DMS153 treated with DMSO at 0.1 percent for 48 hours (cell line): ENCODE measurements at regions not wholly inside any gene's neighbourhood (a gene's known extent, or its start where the extent isn't known, plus 50 kb on each side); places are given as distances from the start of the nearest gene placed in this dataset.

ENCODE experiments used
- DNase-seq: peaks from one replicate; lab custom pipeline; 2025; ENCODE audit not compliant: unreplicated experiment; lab: John Stamatoyannopoulos, UW

DNA sequence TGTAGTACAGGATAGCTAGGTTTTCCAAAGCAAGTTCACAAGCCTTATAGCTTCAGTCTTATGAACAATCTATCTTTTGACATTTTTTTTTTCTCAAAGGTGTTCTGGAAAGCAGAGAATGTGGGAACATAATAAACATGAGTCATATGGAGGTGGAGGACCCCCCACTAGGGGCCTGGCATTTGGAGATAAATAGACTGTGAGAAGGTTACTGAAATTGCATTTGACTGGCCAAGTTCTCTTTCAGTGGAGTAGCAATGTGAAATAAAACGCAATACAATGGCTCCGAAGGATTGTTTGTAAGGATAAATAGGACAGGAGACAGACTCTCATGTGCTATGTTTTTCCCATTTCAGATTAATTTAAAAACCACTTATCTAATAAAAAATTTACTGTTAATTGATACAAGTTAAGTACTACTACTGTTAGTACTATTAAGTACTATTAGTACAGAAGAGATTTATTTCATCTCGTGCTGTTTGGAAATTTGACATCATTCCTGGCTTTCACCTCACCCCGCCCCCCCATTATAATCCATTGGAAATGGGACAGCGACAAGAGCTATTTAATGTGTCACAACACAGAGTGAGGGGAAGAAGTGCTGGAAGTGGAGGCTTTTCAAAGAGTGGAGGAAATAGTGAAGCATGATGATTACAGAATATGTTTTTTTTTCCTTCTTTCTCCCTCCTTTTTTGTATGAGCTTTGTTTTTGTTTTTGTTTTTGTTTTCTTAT, 122.6 kb upstream of the ID4 start:
- no peak for DNase-seq

DNA sequence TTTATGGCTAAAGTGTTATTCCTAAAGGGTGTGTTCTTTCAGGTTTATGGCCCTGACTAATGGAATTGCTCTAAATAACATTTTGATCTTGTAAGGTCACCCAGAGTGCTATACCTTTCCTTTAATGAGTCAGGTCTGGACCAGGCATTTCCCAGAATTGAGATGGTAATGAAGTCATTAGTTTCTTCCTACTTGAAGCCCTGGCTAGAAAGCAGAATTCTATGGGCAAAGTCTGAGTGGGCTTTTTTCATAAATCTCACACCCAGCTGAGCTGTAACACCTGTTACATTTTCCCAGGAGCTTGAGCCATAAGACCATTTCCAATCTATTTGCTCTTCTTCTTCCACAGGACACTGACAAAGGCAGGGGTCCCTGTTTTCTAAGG, 122.0 kb upstream of the ID4 start:
- no peak for DNase-seq

- no peak for DNase-seq
Observed at GRCh38 chr6:19719691-19720128, 117.5 kb upstream of the ID4 start.

DNA sequence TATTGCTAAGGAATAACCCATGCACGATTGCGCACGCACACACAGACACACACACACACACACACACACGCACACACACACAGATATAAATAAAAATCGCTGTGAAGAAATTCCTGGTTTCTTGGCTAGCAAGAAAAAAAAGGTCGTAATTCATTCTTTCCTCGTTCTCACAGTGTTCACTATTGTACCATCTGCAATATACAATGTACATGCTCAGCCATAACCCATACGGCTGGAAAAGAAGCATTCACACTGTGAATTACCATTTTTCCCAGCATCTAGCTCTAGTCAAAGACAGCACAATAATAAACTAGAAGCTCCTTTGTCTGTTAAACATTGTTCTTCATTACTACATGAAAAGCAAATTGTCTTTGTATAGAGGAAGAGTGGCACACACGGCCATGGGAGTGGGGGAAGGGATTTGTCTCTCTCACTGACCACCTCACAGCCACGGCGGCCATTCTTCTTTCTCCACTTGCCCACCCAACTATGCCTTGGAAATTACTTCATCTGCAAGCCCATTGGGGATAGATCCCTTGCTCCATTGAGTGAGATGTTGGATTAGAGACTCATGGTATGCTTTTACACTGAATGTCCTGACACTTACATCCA, 115.3 kb upstream of the ID4 start:
- no peak for DNase-seq

GRCh38 chr6:19722999-19723398, 114.2 kb upstream of the ID4 start:
- DNase-seq, result no peak

DNA sequence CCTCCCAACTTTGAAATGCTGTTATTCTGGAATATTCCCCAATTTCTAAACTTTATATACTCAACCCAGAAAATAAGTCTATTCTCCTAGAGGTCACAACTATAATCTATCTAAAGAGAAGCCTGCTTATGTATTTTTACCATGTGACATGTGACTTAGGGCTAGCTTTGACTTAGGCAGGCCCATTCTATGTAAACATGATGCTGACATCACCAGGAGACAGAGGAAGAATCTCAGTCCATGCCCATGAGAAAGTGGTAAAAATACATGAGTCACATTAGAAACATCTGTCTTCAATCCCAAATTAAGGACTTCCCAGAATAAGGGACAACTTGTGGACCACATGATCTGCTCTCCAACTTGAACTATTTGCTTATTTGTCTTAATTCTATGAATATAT, 113.6 kb upstream of the ID4 start:
- DNase-seq, result no peak

DNA sequence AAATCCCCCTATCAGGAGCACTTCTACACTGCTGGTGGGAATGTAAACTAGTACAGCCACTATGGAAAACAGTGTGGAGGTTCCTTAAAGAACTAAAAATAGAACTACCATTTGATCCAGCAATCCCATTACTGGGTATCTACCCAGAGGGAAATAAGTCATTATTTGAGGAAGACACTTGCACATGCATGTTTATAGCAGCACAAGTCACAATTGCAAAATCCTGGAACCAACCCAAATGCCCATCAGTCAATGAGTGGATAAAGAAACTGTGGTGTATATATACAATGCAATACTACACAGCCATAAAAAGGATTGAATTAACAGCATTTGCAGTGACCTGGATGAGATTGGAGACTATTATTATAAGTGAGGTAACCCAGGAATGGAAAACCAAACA, 111.7 kb upstream of the ID4 start:
- DNase-seq, result peak; percentile 34

DNA sequence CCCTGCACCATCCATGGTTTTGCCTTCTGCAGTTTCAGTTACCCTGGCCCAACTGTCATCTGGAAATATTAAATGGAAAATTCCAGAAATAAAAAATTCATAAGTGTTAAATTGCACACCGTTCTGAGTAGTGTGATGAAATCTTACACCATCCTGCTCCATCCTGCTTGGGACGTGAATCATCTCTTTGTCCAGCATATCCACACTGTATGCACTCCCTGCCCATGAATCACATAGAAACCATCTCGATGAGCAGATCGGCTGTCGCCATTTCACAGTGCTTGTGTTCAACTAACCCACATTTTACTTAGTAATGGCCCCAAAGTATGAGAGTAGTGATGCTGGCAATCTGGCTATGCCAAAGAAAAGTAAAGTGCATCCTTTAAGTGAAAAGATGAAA, 105.9 kb upstream of the ID4 start:
- no peak for DNase-seq

DNA sequence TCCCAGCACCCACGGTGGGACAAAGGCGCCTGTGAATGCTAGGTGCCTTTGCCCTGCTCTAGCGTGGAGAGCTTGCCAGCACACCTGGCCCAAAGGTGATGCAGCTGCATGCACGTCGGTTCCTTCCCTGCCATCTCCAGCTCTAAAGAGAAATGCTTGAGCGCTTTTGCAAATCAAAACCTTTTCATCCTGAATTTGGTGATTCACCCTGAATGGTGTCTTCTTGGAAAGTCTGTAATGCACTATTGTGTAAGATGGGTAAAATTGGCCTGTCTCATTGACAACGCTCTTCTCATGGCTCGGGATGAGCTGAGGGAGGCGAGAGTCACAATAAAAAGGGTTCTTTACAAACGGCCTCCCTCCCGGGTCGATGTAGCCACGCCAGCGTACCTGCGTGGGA, 103.1 kb upstream of the ID4 start:
- DNase-seq, result no peak

GRCh38 chr6:19734519-19734918, 102.7 kb upstream of the ID4 start:
- no peak for DNase-seq

DNA sequence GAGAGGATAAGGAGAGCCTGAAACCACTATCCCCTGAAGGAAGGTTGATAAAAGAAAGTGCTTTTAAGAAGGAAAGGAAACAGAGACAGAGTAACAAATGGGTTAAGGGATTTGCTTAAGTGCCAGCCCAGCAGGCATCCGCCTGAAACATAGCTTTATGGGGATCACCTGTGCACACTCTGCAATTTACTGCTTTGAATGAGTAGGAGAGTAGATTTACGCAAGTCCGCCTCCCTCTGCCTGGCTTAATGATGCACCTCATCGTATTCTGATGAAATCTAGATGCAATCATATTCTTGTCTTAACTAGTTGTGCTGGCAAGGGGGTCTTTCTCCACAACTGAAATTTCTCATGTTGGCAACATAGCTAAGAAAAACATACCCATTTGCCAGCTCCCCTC, 101.1 kb upstream of the ID4 start:
- no peak for DNase-seq

GRCh38 chr6:19738010-19738409, 99.2 kb upstream of the ID4 start:
- no peak for DNase-seq

GRCh38 chr6:19749722-19750121, 87.4 kb upstream of the ID4 start:
- no peak for DNase-seq

DNA sequence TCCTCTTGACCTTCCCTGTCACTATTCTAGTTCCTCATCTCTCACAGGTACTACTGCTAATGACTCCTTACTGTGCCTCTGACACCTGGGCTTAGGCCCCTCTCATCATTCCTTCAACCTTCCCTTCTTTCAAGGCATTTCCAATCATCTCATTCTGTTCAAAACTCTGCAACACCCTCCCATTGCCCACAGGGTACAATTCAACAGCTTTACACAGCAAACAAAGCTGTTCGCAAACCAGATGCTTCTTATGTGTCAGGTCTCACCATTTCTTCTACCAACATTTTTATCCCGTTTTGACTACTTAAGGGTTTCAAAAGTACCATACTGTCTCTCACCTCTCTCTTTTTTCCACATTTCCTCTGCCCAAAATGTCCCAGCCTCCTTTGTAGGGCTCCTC, 84.4 kb upstream of the ID4 start:
- no peak for DNase-seq

GRCh38 chr6:19753826-19754225, 83.3 kb upstream of the ID4 start:
- DNase-seq, result peak; percentile 65

GRCh38 chr6:19754686-19755085, 82.5 kb upstream of the ID4 start:
- DNase-seq, result no peak

DNA sequence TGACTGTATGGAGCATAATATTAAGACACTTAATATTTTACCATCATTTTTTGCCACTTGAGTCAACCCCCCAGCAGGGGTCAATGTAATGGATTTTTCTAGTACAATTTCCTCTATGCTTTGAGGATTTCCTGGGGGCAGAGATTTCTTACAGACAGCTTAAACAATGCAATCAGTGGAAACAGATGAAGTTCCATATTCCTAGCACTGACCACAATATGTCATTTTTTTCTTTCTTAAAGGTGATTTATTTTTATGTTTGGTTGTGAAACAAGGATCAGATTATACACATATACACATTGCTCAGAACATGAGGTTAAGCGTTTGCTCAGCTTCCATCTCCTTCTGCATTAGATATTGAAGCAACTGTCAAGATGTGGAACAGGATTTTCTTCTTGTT, 82.0 kb upstream of the ID4 start:
- DNase-seq, result no peak

GRCh38 chr6:19757036-19757435, 80.1 kb upstream of the ID4 start:
- no peak for DNase-seq

DNA sequence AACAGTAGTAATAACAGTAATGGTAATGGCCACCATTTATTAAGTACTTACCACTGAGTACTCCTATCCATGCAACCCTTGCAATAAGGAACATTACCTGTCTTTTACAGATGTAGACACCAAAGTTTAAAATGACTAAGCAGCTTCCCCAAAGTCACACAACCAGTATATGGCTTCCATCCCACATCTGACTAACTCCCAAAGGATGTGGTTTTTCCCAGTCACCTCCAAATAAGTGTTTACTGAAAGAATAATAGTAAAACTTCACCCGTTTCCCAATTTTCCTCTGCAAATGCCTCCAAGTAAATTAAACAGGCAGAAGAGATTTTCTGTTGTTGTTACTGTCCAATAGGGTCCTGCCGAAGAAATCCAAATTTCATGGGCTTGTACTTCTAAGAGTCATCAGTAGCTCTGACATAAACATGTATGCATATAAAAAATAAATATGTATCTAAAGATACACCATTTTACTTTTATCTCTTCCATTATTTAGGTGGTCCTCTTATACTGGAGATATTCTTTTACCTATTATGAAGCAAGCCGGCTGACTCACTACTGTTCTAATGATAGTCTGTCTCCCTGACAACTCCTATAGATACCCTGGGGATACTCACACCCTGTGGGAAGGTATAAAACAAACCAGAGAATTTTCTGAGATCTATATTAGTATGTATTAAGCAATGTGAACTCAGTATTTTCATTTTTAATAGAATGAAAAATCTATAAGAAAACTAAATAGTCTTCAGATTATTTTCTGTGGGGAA, 77.9 kb upstream of the ID4 start:
- DNase-seq, result no peak

DNA sequence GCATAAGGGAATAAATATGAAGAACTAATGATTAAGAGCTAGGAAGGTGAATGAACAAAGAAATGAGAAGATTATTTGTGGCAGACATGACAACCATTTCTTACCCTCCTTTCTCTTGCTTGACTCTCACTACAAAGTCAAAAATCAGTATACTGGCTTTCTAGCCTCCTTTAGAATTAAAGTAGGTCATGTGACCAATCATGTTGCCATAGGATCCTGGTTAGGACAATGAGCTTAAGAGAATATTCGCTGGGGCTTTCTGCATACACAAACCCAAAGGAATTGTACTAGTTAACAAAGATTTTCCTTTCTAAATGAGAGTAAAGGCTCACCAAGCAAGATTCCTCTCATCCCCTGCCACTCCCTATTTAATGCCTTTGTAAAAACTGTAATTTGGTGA, 76.0 kb upstream of the ID4 start:
- DNase-seq, result no peak

- no peak for DNase-seq
Observed at GRCh38 chr6:19771753-19772336, 65.3 kb upstream of the ID4 start.

DNA sequence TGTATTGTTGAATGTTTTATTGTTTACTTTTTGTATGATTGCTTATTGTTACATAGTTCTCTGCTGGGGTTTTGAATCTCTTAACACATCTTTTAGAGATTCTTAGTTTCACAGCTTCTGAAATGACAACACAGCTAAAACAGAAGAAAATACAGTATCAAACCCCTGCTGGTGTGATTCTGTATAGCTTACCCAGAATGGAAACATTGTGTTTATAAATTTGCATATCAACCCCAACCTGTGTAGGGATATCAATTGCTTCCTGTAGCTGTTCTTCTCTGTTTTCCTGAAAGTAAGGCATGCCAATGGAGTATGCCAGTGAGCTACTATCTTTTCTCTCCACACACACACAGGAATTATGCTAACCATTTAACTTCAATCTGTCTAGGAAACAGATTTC, 64.3 kb upstream of the ID4 start:
- no peak for DNase-seq
